ENCODE measurements at regions not wholly inside any gene's neighbourhood (a gene's known extent, or its start where the extent isn't known, plus 50 kb on each side); places are given as distances from the start of the nearest gene placed in this dataset.

- WGBS (ENCODE audit: extremely low coverage, insufficient coverage, low lambda C conversion rate) = no CpG with 5 or more reads among the region's 1 CpG
- Histone ChIP-seq H3K56ac (ENCODE audit: low read length) (no peak overlapping the region), H2BK15ac (replicated peaks; ENCODE audit: low read depth) (no peak overlapping the region), H3K79me2 (ENCODE audit: control insufficient read depth, insufficient read depth, low read length) (no peaks in the 10 kb centered on the region), H2BK120ac (ENCODE audit: low read depth, low read length) (no peak overlapping the region), H4K8ac (ENCODE audit: low read depth, low read length) (no peak overlapping the region), H3K23ac (ENCODE audit: low read length) (no peak overlapping the region), H3K18ac (ENCODE audit: low read length) (no peak overlapping the region), H3K4ac (ENCODE audit: low read depth, low read length) (no peak overlapping the region), H3K27ac (ENCODE audit: low read depth, low read length) (no peak overlapping the region), H3K36me3 (ENCODE audit: control insufficient read depth, insufficient read depth, low read length) (no peaks in the 10 kb centered on the region), H3K4me2 (ENCODE audit: low read length) (no peak overlapping the region), H3K9ac (ENCODE audit: low read length) (no peak overlapping the region), H2AK5ac (ENCODE audit: low read length) (no peak overlapping the region), H2BK5ac (ENCODE audit: low read length) (no peak overlapping the region), H3K79me1 (ENCODE audit: low read length) (no peaks in the 10 kb centered on the region), H3K4me1 (ENCODE audit: control insufficient read depth, low read depth, low read length) (no peaks in the 10 kb centered on the region), H3K27me3 (ENCODE audit: insufficient read depth, low read length, poor library complexity) (no peaks in the 10 kb centered on the region), H3K4me3 (ENCODE audit: low read length) (no peak overlapping the region), H4K5ac (ENCODE audit: low read length) (no peak overlapping the region)
- no peak for DNase-seq
These were observed 265.9 kb downstream of the FGFR2 start for GRCh38 chr10:121332353-121332752.

DNA sequence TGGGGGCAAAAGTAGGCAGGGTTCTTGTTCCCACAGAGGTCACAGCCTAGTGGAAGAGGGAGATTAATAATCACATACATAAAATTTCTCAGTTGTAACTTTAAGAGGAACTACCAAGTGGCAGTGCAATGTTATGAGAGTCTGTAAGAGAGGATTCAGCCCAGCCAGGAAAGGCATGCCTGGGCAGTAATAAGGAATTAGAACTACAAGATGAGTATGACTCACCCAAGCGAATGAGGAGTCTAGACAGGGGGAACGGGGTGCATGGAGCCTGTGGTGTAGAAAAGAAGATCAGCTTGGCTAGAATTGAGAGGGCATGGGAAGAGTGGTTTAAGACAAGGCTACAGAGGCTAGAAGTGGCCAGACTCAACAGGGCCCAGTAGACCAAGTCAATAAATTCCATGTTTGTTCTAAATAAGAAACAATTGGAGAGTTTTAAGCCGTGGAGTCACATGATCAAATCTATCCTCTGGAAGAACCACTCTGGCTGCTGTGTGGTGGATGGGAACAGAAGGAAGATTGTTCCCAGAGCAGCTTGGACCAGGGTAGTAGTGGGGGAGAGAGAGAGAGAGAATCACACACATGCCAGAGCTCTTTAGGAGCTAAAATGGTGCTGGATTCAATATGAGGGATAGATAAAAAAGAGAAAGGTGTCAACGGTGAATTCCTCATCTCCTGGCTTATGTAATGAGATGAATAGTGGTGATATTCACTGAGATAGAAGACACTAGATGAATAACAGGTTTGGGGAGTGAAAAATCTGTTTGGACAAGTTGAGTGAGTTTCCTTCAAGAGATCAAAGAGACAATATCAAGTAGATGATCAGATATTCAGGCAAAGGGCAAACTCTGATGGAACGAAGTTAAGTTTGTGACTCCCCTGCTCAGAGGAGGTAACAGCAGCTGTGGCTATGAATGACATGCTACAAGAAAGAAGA lies 265.1 kb downstream of the FGFR2 start:
- no peaks in the 10 kb centered on the region for H3K79me2 ChIP-seq (ENCODE audit: control insufficient read depth, insufficient read depth, low read length)
- H3K27me3 ChIP-seq (ENCODE audit: insufficient read depth, low read length, poor library complexity) = no peaks in the 10 kb centered on the region
- H3K36me3 ChIP-seq (ENCODE audit: control insufficient read depth, insufficient read depth, low read length) = no peaks in the 10 kb centered on the region
- no peak overlapping the region for H2BK120ac ChIP-seq (ENCODE audit: low read depth, low read length)
- WGBS (ENCODE audit: extremely low coverage, insufficient coverage, low lambda C conversion rate) = no CpG with 5 or more reads among the region's 5 CpGs
- H3K56ac ChIP-seq (ENCODE audit: low read length) = no peak overlapping the region
- no peak overlapping the region for H2AK5ac ChIP-seq (ENCODE audit: low read length)
- DNase-seq = no peak
- no peak overlapping the region for H3K23ac ChIP-seq (ENCODE audit: low read length)
- H4K8ac ChIP-seq (ENCODE audit: low read depth, low read length) = no peak overlapping the region
- no peak overlapping the region for H2BK15ac ChIP-seq (replicated peaks; ENCODE audit: low read depth)
- no peak overlapping the region for H3K4me2 ChIP-seq (ENCODE audit: low read length)
- no peaks in the 10 kb centered on the region for H3K79me1 ChIP-seq (ENCODE audit: low read length)
- no peak overlapping the region for H3K4ac ChIP-seq (ENCODE audit: low read depth, low read length)
- H3K4me3 ChIP-seq (ENCODE audit: low read length) = no peak overlapping the region
- no peak overlapping the region for H3K18ac ChIP-seq (ENCODE audit: low read length)
- H3K9ac ChIP-seq (ENCODE audit: low read length) = no peak overlapping the region
- H2BK5ac ChIP-seq (ENCODE audit: low read length) = no peak overlapping the region
- no peaks in the 10 kb centered on the region for H3K4me1 ChIP-seq (ENCODE audit: control insufficient read depth, low read depth, low read length)
- H3K27ac ChIP-seq (ENCODE audit: low read depth, low read length) = no peak overlapping the region
- no peak overlapping the region for H4K5ac ChIP-seq (ENCODE audit: low read length)

DNA sequence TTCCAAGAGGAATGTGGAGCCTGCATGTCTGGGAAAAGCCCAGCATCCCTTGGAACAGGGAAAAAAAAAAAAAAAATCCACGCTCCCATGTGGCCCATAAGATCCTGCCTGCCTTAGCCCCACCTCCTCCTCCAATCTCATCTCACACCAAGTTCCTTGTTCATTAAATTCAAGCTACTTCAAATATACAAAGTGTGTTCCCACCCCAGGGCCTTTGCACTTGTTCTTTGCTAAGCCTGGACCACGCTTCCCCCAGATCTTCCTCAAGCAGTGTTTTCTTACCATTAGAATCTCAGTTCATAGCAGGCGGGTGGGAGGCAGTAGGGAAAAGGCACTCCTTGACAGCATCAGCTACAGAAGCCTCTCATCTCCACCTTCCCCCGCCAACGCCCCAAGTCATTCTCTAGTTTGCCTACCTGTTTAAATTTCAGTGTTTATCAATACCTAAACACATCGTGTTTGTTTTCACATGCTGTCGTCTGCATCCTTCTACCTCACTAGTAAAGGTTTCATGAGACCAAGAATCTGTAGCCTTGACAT lies 262.8 kb downstream of the FGFR2 start:
- Histone ChIP-seq H3K4me3 (ENCODE audit: low read length) (no peak overlapping the region), H3K27me3 (ENCODE audit: insufficient read depth, low read length, poor library complexity) (no peaks in the 10 kb centered on the region)

GRCh38 chr10:121337427-121337826 lies 260.8 kb downstream of the FGFR2 start:
- DNase-seq = no peak
- Histone ChIP-seq H3K4me3 (ENCODE audit: low read length) (no peak overlapping the region), H3K79me1 (ENCODE audit: low read length) (no peaks in the 10 kb centered on the region), H3K23ac (ENCODE audit: low read length) (no peak overlapping the region), H3K4me1 (ENCODE audit: control insufficient read depth, low read depth, low read length) (peaks cover 12% of the 10 kb centered on the region), H3K4me2 (ENCODE audit: low read length) (no peak overlapping the region), H4K8ac (ENCODE audit: low read depth, low read length) (no peak overlapping the region), H3K18ac (ENCODE audit: low read length) (no peak overlapping the region), H3K56ac (ENCODE audit: low read length) (no peak overlapping the region), H3K27ac (ENCODE audit: low read depth, low read length) (no peak overlapping the region), H3K27me3 (ENCODE audit: insufficient read depth, low read length, poor library complexity) (no peaks in the 10 kb centered on the region), H3K79me2 (ENCODE audit: control insufficient read depth, insufficient read depth, low read length) (no peaks in the 10 kb centered on the region), H2AK5ac (ENCODE audit: low read length) (no peak overlapping the region), H2BK5ac (ENCODE audit: low read length) (no peak overlapping the region), H2BK120ac (ENCODE audit: low read depth, low read length) (no peak overlapping the region), H3K4ac (ENCODE audit: low read depth, low read length) (no peak overlapping the region), H3K36me3 (ENCODE audit: control insufficient read depth, insufficient read depth, low read length) (no peaks in the 10 kb centered on the region), H3K9ac (ENCODE audit: low read length) (no peak overlapping the region), H2BK15ac (replicated peaks; ENCODE audit: low read depth) (no peak overlapping the region), H4K5ac (ENCODE audit: low read length) (no peak overlapping the region)
- no CpG with 5 or more reads among the region's 5 CpGs for WGBS (ENCODE audit: extremely low coverage, insufficient coverage, low lambda C conversion rate)

More for the DNA sequence above, 262.8 kb downstream of the FGFR2 start:
- Histone ChIP-seq H3K79me1 (ENCODE audit: low read length) (no peaks in the 10 kb centered on the region), H4K5ac (ENCODE audit: low read length) (no peak overlapping the region), H3K79me2 (ENCODE audit: control insufficient read depth, insufficient read depth, low read length) (no peaks in the 10 kb centered on the region), H2BK15ac (replicated peaks; ENCODE audit: low read depth) (no peak overlapping the region), H3K4me1 (ENCODE audit: control insufficient read depth, low read depth, low read length) (peaks cover 9% of the 10 kb centered on the region), H3K27ac (ENCODE audit: low read depth, low read length) (no peak overlapping the region), H3K36me3 (ENCODE audit: control insufficient read depth, insufficient read depth, low read length) (no peaks in the 10 kb centered on the region), H3K56ac (ENCODE audit: low read length) (no peak overlapping the region), H3K9ac (ENCODE audit: low read length) (no peak overlapping the region), H3K23ac (ENCODE audit: low read length) (no peak overlapping the region), H4K8ac (ENCODE audit: low read depth, low read length) (no peak overlapping the region), H2BK120ac (ENCODE audit: low read depth, low read length) (no peak overlapping the region), H3K4ac (ENCODE audit: low read depth, low read length) (no peak overlapping the region), H3K18ac (ENCODE audit: low read length) (no peak overlapping the region), H2BK5ac (ENCODE audit: low read length) (no peak overlapping the region), H2AK5ac (ENCODE audit: low read length) (no peak overlapping the region), H3K4me2 (ENCODE audit: low read length) (no peak overlapping the region)
- DNase-seq = no peak
- WGBS (ENCODE audit: extremely low coverage, insufficient coverage, low lambda C conversion rate) = no CpG with 5 or more reads among the region's 7 CpGs

DNA sequence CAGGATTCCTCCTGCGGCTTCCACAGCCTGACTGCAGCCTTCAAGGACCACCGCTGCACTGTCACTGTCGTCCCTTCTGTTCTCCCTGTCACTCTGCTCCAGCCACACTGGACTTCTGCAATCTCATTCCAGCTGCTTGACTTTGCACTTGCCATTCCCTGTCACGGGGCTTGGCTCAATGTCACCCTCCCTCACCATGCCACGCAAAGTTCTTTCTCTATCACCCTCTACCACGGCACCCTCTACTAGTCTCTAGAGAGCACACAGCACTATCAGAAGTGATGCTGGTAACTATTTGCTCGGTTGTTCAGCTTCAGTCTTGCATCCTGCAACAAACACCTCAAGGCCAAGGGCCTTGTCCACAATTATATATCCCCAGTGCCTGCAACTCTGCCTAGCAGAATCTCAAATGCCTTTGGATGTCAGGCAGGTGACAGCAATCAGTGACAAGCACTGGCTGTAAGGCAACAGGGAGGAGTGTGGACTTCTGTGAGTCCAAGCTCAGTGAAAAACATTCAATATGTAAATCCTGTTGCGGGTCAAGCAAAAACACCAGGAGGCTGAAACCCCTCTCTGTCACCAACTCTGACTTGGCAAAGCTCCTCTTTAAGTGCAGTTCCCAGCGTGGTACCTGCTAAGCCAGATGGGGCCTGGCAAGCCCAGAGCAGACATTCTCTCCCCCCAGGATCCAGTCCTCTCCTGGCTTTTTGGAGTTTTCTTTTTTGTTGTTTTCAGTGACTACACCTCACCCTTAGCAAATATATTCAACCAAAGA lies 259.9 kb downstream of the FGFR2 start:
- H3K27me3 ChIP-seq (ENCODE audit: insufficient read depth, low read length, poor library complexity) = no peaks in the 10 kb centered on the region
- no peak overlapping the region for H3K9ac ChIP-seq (ENCODE audit: low read length)
- no peak overlapping the region for H3K27ac ChIP-seq (ENCODE audit: low read depth, low read length)

More for the DNA sequence above, 259.9 kb downstream of the FGFR2 start:
- Histone ChIP-seq H2AK5ac (ENCODE audit: low read length) (no peak overlapping the region), H4K5ac (ENCODE audit: low read length) (no peak overlapping the region), H3K4ac (ENCODE audit: low read depth, low read length) (no peak overlapping the region), H3K4me2 (ENCODE audit: low read length) (no peak overlapping the region), H3K4me3 (ENCODE audit: low read length) (no peak overlapping the region), H2BK15ac (replicated peaks; ENCODE audit: low read depth) (no peak overlapping the region), H3K18ac (ENCODE audit: low read length) (no peak overlapping the region), H2BK120ac (ENCODE audit: low read depth, low read length) (no peak overlapping the region), H3K79me1 (ENCODE audit: low read length) (no peaks in the 10 kb centered on the region), H2BK5ac (ENCODE audit: low read length) (no peak overlapping the region), H3K4me1 (ENCODE audit: control insufficient read depth, low read depth, low read length) (peaks cover 12% of the 10 kb centered on the region), H3K36me3 (ENCODE audit: control insufficient read depth, insufficient read depth, low read length) (no peaks in the 10 kb centered on the region), H3K23ac (ENCODE audit: low read length) (no peak overlapping the region), H4K8ac (ENCODE audit: low read depth, low read length) (no peak overlapping the region), H3K79me2 (ENCODE audit: control insufficient read depth, insufficient read depth, low read length) (no peaks in the 10 kb centered on the region), H3K56ac (ENCODE audit: low read length) (no peak overlapping the region)
- no peak for DNase-seq
- no CpG with 5 or more reads among the region's 9 CpGs for WGBS (ENCODE audit: extremely low coverage, insufficient coverage, low lambda C conversion rate)
